DLD1 (cell line): ENCODE measurements at regions not wholly inside any gene's neighbourhood (a gene's known extent, or its start where the extent isn't known, plus 50 kb on each side); places are given as distances from the start of the nearest gene placed in this dataset.
"Not testable (repeated sequence)": the region's sequence is repeated elsewhere in the genome, so short reads cannot be mapped to it uniquely, and the experiment has no call there.

Experiments
- in situ Hi-C: cut with HindIII; loops from 2 replicates; pipeline ENCODE4 v1.10.0; 2017; ENCODE audit warnings: low sequenced_read_pairs

- in situ Hi-C loops = no loop called here
These were observed 1384.3 kb upstream of the WWC1 start for GRCh38 chr5:166906991-166907713.

DNA sequence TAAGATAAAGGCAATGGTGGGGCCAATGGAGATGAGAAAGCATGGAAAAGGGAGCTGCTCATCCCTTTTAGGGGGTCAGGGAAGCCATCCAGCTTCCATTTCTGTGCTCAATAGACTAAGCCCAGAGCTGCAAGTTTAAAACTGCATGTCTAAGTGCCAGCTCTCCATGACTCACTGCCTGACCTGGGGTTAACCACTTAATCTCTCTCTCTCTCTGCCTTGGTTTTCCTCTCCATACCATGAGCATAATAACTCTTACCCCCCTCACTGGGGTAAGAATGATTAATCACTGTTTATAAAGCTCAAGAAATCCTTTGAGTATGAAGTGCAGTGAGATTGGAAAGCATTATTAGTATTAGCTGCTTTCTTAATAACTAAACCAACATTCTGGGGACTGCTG lies 1382.4 kb upstream of the WWC1 start:
- in situ Hi-C loops = no loop called here

DNA sequence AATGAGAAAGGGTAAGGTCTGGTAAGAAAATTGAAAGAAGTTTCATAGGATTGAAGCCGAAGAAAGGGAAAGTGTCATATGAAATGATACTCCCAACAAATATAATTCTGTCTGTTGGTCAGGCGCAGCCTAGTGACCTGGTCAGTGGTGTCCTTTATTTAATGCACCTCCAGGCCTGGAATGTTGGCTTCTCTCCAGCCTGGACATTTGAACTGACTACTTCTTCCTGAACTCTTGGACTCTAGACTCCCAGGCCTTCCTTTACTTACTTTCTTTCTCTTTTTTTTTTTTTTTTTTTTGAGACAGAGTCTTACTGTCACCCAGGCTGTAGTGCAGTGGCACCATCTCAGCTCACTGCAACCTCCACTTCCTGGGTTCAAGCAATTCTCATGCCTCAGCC lies 1381.5 kb upstream of the WWC1 start:
- in situ Hi-C loops = no loop called here

DNA sequence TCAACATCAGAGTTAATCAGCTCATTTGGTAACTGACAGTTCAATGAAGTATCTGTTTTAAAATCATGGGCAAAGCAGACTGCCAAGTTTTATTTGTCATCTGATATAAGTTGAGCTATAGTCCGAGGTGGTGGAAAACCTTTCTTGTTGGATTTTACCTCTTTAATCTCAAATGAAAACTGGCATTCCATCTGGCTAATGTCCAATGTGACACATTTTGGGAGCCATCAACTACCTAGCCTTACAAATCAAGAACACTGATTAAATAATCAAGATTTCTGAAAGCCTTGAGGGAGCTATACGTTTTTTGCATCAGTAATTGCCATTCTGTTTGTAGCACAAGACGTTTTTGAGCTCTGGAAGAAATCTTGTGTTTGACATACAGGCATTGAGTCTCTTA lies 1380.5 kb upstream of the WWC1 start:
- in situ Hi-C loops = no loop called here

- in situ Hi-C loops = no loop called here
These were observed 1375.4 kb upstream of the WWC1 start for GRCh38 chr5:166916021-166916420.

DNA sequence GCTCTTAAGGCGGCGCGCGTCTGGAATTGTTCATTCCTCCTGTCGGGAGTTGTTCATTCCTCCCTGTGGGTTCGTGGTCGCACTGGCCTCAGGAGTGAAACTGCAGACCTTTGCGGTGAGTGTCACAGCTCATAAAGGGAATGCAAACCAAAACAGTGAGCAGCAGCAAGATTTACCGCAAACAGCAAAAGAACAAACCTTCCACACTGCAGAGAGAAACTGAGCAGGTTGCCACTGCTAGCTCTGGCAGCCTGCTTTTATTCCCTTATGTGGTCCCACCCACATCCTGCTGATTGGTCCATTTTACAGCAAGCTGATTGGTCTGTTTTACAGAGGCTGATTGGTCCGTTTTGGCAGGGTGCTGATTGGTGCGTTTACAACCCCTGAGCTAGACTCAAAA lies 1365.3 kb upstream of the WWC1 start:
- in situ Hi-C loops = no loop called here

GRCh38 chr5:166926806-166927475 lies 1364.5 kb upstream of the WWC1 start:
- in situ Hi-C loops = not testable (repeated sequence)

GRCh38 chr5:166936351-166936750 lies 1355.1 kb upstream of the WWC1 start:
- in situ Hi-C loops = no loop called here

- in situ Hi-C loops = no loop called here
These were observed 1353.4 kb upstream of the WWC1 start for GRCh38 chr5:166938071-166938470.

DNA sequence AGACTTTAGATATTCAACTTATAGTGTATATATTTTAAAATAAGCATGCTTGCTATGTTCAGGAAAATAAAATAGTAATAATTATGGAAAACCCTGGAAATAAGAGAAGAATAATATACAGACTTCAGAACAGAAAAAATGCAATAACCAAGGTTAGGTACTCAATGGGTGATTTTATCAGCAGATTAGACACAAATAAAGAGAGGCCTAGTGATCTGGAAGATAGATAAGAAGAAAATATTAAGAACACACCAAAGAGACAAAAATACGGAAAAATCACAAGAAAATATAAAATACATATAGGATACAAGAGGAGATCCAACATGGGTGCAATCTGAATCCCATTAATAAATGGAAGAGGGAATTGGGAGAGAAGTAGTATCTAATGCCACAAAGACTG lies 1348.5 kb upstream of the WWC1 start:
- in situ Hi-C loops = no loop called here

GRCh38 chr5:166947045-166947444 lies 1344.4 kb upstream of the WWC1 start:
- in situ Hi-C loops = no loop called here

GRCh38 chr5:166948679-166949078 lies 1342.8 kb upstream of the WWC1 start:
- in situ Hi-C loops = no loop called here

- in situ Hi-C loops = no loop called here
These were observed 1339.4 kb upstream of the WWC1 start for GRCh38 chr5:166952048-166952447.

DNA sequence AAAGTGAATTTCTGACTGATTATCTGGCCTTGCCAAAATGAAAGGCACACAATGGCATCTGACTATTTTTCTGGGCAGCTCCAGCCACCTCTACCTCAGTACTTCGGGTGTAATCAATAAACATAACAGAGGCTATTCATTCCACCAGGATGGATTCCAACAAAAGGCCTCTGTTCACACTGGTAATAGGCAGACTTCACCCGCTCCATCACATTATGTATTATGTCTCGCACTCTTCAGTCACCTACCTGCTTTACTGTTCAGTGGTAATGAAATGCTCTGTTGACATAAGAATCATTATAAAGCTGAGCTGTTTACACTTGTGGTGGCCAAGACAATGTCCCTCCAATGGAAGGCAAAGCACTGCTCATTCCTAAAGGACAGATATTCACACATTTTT lies 1333.7 kb upstream of the WWC1 start:
- in situ Hi-C loops = no loop called here

DNA sequence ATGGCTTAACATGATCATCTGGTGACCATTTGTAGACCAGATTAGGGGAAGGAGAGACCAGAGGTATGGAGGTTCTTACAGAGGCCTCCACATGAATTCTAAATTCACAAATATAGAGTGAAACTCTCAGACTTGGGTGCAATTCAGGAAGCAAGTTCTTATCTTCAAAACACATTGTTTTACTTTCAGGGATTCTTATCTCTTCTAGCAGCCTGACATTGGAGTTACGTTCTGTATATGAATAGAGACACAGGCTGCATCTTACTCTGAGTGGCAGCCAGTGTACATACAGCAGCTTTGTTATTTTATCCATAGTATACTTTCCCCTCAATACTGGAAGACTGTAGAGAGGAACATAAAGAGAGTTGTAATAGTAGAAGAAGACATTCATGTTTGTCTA lies 1331.7 kb upstream of the WWC1 start:
- in situ Hi-C loops = no loop called here

- in situ Hi-C loops = no loop called here
These were observed 1330.4 kb upstream of the WWC1 start for GRCh38 chr5:166961028-166961427.

GRCh38 chr5:166961913-166962312 lies 1329.5 kb upstream of the WWC1 start:
- in situ Hi-C loops = no loop called here

GRCh38 chr5:166962461-166962860 lies 1329.0 kb upstream of the WWC1 start:
- in situ Hi-C loops = no loop called here

DNA sequence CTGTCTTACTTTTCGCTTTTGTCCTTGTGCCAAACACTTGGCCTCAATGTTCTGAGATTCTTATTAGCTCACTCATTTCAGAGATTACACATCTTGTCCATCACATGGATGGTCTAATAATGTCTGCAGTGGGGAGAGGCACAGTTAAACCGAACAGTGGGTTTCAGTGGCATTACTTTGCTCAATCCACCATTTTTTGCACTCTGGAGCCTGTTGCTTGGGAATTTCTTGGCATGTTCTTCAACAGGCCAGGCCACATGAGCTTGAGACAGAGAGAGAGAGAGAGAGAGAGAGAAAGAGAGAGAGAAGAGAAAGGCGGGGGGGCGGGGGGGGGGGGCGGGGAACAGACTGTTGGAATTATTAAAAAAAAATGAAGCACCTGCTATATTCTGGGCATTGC lies 1327.8 kb upstream of the WWC1 start:
- in situ Hi-C loops = no loop called here

DNA sequence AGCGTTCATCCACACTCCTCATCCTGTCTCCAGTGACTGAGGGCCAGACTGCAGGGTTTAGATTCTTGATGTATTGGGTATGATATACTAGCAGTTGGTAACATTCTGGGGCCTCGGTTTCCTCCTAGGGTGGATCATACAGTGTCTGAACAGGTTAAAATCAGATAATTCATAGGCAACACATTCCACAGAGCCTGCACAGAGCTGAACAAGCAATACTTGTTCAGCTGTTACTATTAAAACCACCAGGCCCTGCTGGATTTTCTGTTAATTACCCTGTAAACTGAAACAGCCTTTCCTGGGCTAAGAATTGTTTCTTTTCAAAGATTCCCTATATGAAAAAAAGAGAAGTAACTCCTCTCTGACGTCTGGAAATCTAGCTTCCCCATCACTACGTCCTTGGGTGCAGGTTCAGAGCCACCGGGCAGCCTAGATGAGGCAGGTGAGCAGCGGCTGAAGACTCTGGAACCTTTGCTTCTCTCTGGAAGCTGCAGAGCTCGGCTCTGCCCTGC lies 1313.5 kb upstream of the WWC1 start:
- in situ Hi-C loops = no loop called here

GRCh38 chr5:166979307-166979895 lies 1312.0 kb upstream of the WWC1 start:
- in situ Hi-C loops = no loop called here

DNA sequence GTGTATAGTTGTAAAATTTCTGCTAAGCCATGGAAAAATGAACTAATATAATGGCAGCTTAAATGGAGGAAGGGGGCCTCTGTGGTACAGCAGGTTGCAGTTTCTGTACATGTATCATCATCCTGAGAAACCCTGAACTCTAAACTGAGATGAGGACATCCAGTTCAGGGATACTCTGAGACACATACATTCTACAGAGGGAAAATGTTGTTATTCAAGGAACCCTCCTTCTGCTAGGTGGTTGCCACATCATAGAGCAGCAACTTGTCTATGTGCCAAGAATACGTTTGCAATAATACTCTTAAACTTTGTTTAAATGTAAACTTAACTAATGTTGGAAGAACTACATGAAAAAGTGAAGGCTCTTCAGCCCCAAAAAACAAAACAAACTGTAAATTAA lies 1310.8 kb upstream of the WWC1 start:
- in situ Hi-C loops = no loop called here
